ENCODE measurements at regions not wholly inside any gene's neighbourhood (a gene's known extent, or its start where the extent isn't known, plus 50 kb on each side); places are given as distances from the start of the nearest gene placed in this dataset.

DNA sequence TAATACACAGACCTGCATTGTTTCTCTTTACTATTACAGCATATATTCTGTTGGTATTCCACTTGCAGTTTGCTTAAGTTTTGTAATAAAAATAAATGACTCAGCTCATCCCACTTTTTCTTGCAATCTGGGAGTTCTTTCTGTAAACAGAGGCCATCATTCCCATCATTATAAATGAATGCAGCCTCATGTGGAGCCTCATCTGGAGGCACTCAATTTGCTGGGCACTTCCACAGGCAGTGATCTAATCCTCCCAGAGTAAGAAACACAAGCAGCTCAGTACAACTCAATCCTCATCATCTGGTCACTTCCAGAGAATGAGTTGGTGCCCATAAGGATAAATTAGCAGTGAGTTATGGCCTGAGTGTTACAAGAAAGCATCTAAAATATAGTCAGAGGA lies 2801.9 kb downstream of the PCDH9 start:
- dilution Hi-C loops (cut with HindIII; ENCODE audit: low sequenced_read_pairs, unreplicated experiment) (no loop called here), in situ Hi-C loops (cut with MboI; ENCODE audit: low sequenced_read_pairs) (no loop called here), intact Hi-C loops (cut with micrococcal nuclease) (no loop called here)
- ChIA-PET POLR2A (ENCODE audit: unreplicated experiment) (no interaction called here), CTCF (no interaction called here)
- Histone ChIP-seq H3K56ac (ENCODE audit: extremely low read depth, insufficient read depth, low read length) (no peak overlapping the region), H3K27ac (ENCODE audit: insufficient read depth, low read length) (no peak overlapping the region), H3K23ac (ENCODE audit: low read depth, low read length) (no peak overlapping the region), H3K4ac (ENCODE audit: low read depth, low read length) (no peak overlapping the region), H3K36me3 (ENCODE audit: control insufficient read depth, insufficient read depth, low read length) (no peaks in the 10 kb centered on the region), H2BK20ac (ENCODE audit: low read depth, low read length) (no peak overlapping the region), H3K27me3 (ENCODE audit: control insufficient read depth, insufficient read depth, low read length) (no peaks in the 10 kb centered on the region), H2BK5ac (ENCODE audit: low read depth, low read length, poor library complexity, severe bottlenecking) (no peak overlapping the region), H3K79me1 (ENCODE audit: low read depth in 1 of 2, low read length in 2 of 2) (no peaks in the 10 kb centered on the region), H3K4me2 (ENCODE audit: low read depth, low read length) (no peak overlapping the region), H2BK15ac (ENCODE audit: low read depth, low read length) (no peak overlapping the region), H4K91ac (ENCODE audit: insufficient read depth, low read depth, low read length) (no peak overlapping the region), H4K20me1 (ENCODE audit: insufficient read depth, low read length) (no peaks in the 10 kb centered on the region), H3K14ac (replicated peaks; ENCODE audit: low read depth, low read length) (no peak overlapping the region), H3K4me1 (ENCODE audit: control insufficient read depth, insufficient read depth, low read length) (peaks cover 2% of the 10 kb centered on the region; the same call in 1 of the 2 replicates), H3K18ac (ENCODE audit: low read depth, low read length) (no peak overlapping the region), H2BK120ac (ENCODE audit: low read depth, low read length) (no peak overlapping the region), H4K8ac (ENCODE audit: low read depth in 2 of 2, low read length in 2 of 2) (no peak overlapping the region), H4K5ac (ENCODE audit: low read depth, low read length) (no peak overlapping the region), H3K4me3 (ENCODE audit: insufficient read depth, low read depth, low read length) (no peak overlapping the region), H3K9me1 (ENCODE audit: insufficient read depth, low read length) (no peaks in the 10 kb centered on the region), H2AFZ (replicated peaks; ENCODE audit: low read length, poor library complexity) (no peak overlapping the region), H3K9me3 (ENCODE audit: control insufficient read depth, insufficient read depth, low read length) (no peaks in the 10 kb centered on the region), H2AK5ac (ENCODE audit: low read depth, low read length) (no peak overlapping the region), H2AK9ac (replicated peaks; ENCODE audit: low read depth, low read length, poor library complexity) (no peak overlapping the region), H3K9ac (ENCODE audit: low read depth, low read length) (no peak overlapping the region)
- peak; percentile 90 for ATAC-seq (ENCODE audit: low read depth)
- no TSS peak for BruUV-seq (replicated peaks)
- TF ChIP-seq, protein P1, sequence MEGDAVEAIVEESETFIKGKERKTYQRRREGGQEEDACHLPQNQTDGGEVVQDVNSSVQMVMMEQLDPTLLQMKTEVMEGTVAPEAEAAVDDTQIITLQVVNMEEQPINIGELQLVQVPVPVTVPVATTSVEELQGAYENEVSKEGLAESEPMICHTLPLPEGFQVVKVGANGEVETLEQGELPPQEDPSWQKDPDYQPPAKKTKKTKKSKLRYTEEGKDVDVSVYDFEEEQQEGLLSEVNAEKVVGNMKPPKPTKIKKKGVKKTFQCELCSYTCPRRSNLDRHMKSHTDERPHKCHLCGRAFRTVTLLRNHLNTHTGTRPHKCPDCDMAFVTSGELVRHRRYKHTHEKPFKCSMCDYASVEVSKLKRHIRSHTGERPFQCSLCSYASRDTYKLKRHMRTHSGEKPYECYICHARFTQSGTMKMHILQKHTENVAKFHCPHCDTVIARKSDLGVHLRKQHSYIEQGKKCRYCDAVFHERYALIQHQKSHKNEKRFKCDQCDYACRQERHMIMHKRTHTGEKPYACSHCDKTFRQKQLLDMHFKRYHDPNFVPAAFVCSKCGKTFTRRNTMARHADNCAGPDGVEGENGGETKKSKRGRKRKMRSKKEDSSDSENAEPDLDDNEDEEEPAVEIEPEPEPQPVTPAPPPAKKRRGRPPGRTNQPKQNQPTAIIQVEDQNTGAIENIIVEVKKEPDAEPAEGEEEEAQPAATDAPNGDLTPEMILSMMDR (conservative IDR thresholded peaks at IDR 0.05; ENCODE audit: low read depth, low read length): no peak
- TF ChIP-seq NFE2L2 (IDR thresholded peaks at IDR 0.05; ENCODE audit: low read depth, low read length): 0 out of 2 replicates have a peak, but pooled peaks have one; percentile 8
- DNase-seq: peak; percentile 76
